Panc1 (cell line): ENCODE measurements at regions not wholly inside any gene's neighbourhood (a gene's known extent, or its start where the extent isn't known, plus 50 kb on each side); places are given as distances from the start of the nearest gene placed in this dataset.

Source experiments
- ATAC-seq: fragments of 200-7000 bp; cut with Tn5 transposase; 2 replicates; pipeline ENCODE4 v1.9.1; 2020; ENCODE audit warnings: mild to moderate bottlenecking, moderate library complexity
- BruUV-seq: library from RNA; stranded (reverse); fragments of 400-500 nt; replicated peaks from 2 replicates; lab custom pipeline; 2021; lab: Mats Ljungman, UMichigan
- CTCF ChIA-PET: fragments of 300-600 bp; sonication (Branson Sonifier 250); formaldehyde crosslinking; loops from one replicate; lab custom pipeline; 2022; ENCODE audit warnings: antibody characterized with exemption; lab: Charles Lee
- POLR2A ChIA-PET: fragments of 300-600 bp; sonication (Branson Sonifier 250); formaldehyde crosslinking; loops from one replicate; lab custom pipeline; 2022; ENCODE audit warnings: antibody characterized with exemption; lab: Charles Lee
- DNase-seq: peaks from one replicate; pipeline ENCODE4 v3.0.0-alpha.2; 2010; ENCODE audit warnings: low read depth, low spot score
- H3K27ac ChIP-seq: 2 replicates; pipeline ENCODE4 v1.5.1; 2011; ENCODE audit warnings: mild to moderate bottlenecking, low read length, inconsistent platforms
- H3K27me3 ChIP-seq: fragments of 200-500 bp; sonication (Bioruptor generic); 2 replicates; pipeline ENCODE4 v1.6.0; 2014; ENCODE audit warnings: low read length, inconsistent platforms; ENCODE audit not compliant: control insufficient read depth, insufficient read depth
- H3K36me3 ChIP-seq: fragments of 200-500 bp; sonication (Bioruptor generic); 2 replicates; pipeline ENCODE4 v1.5.1; 2014; ENCODE audit warnings: inconsistent platforms, mild to moderate bottlenecking, low read length, moderate library complexity; ENCODE audit not compliant: control insufficient read depth, insufficient read depth
- H3K4me1 ChIP-seq: 2 replicates; pipeline ENCODE4 v1.5.1; 2011; ENCODE audit warnings: inconsistent platforms, mild to moderate bottlenecking, low read length, moderate library complexity; ENCODE audit not compliant: control insufficient read depth, insufficient read depth
- H3K4me3 ChIP-seq, 2 experiments: 2 replicates each; pipeline ENCODE4 v1.5.1; 2011 to 2012; ENCODE audit warnings: low read depth in 2 of 2, low read length in 2 of 2, mild to moderate bottlenecking in 2 of 2, inconsistent platforms in 1 of 2, moderate library complexity in 1 of 2
- H3K9me3 ChIP-seq: fragments of 200-500 bp; sonication (Bioruptor generic); 2 replicates; pipeline ENCODE4 v1.5.1; 2014; ENCODE audit warnings: low read depth, mild to moderate bottlenecking, inconsistent platforms, low read length, moderate library complexity; ENCODE audit not compliant: control insufficient read depth, insufficient read depth
- POLR2AphosphoS5 ChIP-seq: IDR thresholded peaks from 2 replicates; pipeline ENCODE4 v1.6.1; 2012; ENCODE audit warnings: mild to moderate bottlenecking, low read depth, low read length, moderate library complexity
- REST ChIP-seq, 2 experiments: IDR thresholded peaks; 2 replicates each; pipeline ENCODE4 v1.6.1; 2011 to 2012; ENCODE audit warnings: low read depth in 2 of 2, control low read depth in 1 of 2, low read length in 1 of 2, mild to moderate bottlenecking in 1 of 2, moderate library complexity in 1 of 2; ENCODE audit not compliant: insufficient read depth in 1 of 2
- SIN3A ChIP-seq: IDR thresholded peaks from 2 replicates; pipeline ENCODE4 v1.6.1; 2012; ENCODE audit warnings: low read depth, mild to moderate bottlenecking, low read length, moderate library complexity, borderline replicate concordance; ENCODE audit not compliant: insufficient read depth
- TCF7L2 ChIP-seq: IDR thresholded peaks from 2 replicates; pipeline ENCODE4 v1.6.1; 2011; ENCODE audit warnings: mild to moderate bottlenecking, low read depth, low read length, inconsistent platforms
- in situ Hi-C: cut with HindIII; loops from 2 replicates; pipeline ENCODE4 v1.10.0; 2016; ENCODE audit warnings: low sequenced_read_pairs, low pct_unique_long_range_greater_than_20kb
- intact Hi-C: fragments of 100-400 bp; cut with micrococcal nuclease; formaldehyde crosslinking; loops from one replicate; pipeline ENCODE4 v1.10.0; 2022; ENCODE audit not compliant: unreplicated experiment
- TF ChIP-seq, protein P1 (sequence below): fragments of 450-650 bp; IDR thresholded peaks from 2 replicates; pipeline ENCODE4 v1.5.1; 2017; ENCODE audit warnings: mild to moderate bottlenecking

- intact Hi-C loops (no loop called here), in situ Hi-C loops (no loop called here)
- H3K27me3 ChIP-seq = no peaks in the 10 kb centered on the region
- no peaks in the 10 kb centered on the region for H3K9me3 ChIP-seq
- ChIA-PET POLR2A (no interaction called here), CTCF (no interaction called here)
- H3K27ac ChIP-seq = no peak overlapping the region
- no peak overlapping the region for H3K4me3 ChIP-seq
- no peak for DNase-seq
- no peaks in the 10 kb centered on the region for H3K4me1 ChIP-seq
- TF ChIP-seq, protein P1, sequence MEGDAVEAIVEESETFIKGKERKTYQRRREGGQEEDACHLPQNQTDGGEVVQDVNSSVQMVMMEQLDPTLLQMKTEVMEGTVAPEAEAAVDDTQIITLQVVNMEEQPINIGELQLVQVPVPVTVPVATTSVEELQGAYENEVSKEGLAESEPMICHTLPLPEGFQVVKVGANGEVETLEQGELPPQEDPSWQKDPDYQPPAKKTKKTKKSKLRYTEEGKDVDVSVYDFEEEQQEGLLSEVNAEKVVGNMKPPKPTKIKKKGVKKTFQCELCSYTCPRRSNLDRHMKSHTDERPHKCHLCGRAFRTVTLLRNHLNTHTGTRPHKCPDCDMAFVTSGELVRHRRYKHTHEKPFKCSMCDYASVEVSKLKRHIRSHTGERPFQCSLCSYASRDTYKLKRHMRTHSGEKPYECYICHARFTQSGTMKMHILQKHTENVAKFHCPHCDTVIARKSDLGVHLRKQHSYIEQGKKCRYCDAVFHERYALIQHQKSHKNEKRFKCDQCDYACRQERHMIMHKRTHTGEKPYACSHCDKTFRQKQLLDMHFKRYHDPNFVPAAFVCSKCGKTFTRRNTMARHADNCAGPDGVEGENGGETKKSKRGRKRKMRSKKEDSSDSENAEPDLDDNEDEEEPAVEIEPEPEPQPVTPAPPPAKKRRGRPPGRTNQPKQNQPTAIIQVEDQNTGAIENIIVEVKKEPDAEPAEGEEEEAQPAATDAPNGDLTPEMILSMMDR = no peak
- TF ChIP-seq TCF7L2 (no peak), POLR2AphosphoS5 (no peak), SIN3A (no peak), REST (IDR thresholded peaks at IDR 0.05; ENCODE audit: insufficient read depth in 1 of 2, low read depth in 2 of 2, low read length in 1 of 2) (no peak)
- BruUV-seq = no TSS peak
- H3K36me3 ChIP-seq = no peaks in the 10 kb centered on the region
- no peak for ATAC-seq
These were observed 336.3 kb upstream of the NOX3 start for GRCh38 chr6:155791891-155792290.

DNA sequence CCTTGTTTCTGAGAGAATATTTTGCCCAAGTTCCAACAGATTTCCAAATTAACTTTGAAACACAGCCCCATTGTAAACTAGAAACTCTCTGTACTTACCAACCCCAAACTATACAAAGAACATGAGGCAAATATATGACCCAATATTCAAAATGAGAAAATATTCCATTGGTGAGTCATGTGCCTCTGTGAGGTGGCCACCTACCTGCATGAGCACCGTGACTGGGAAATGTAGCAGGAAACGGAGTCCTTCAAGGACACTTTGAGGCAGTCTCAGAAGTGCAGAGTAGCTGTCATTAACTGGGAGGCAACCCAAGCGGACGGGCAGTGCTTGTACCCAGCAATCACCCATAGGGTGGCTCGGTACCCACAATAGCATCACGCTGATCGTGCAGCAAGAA lies 335.5 kb upstream of the NOX3 start:
- no peaks in the 10 kb centered on the region for H3K4me1 ChIP-seq
- in situ Hi-C loops = no loop called here
- ChIA-PET POLR2A (no interaction called here), CTCF (no interaction called here)
- BruUV-seq = no TSS peak
- ATAC-seq (no peak), DNase-seq (no peak)
- no peaks in the 10 kb centered on the region for H3K36me3 ChIP-seq
- no peaks in the 10 kb centered on the region for H3K9me3 ChIP-seq
- intact Hi-C loops = no loop called here
- no peak for TF ChIP-seq SIN3A
- no peak for TF ChIP-seq POLR2AphosphoS5
- TF ChIP-seq REST (IDR thresholded peaks at IDR 0.05; ENCODE audit: insufficient read depth in 1 of 2, low read depth in 2 of 2, low read length in 1 of 2) = no peak
- TF ChIP-seq TCF7L2 = no peak
- TF ChIP-seq, protein P1 = no peak
- no peaks in the 10 kb centered on the region for H3K27me3 ChIP-seq
- no peak overlapping the region for H3K27ac ChIP-seq
- no peak overlapping the region for H3K4me3 ChIP-seq
